SK-N-SH (cell line): ENCODE measurements at regions not wholly inside any gene's neighbourhood (a gene's known extent, or its start where the extent isn't known, plus 50 kb on each side); places are given as distances from the start of the nearest gene placed in this dataset.

Experiments used
- CTCF ChIA-PET: fragments of 300-600, 350-600 bp; formaldehyde crosslinking; extraction: SDS; loops from one replicate; lab custom pipeline; 2021; lab: Yijun Ruan, JAX
- POLR2A ChIA-PET: fragments of 350-600 bp; sonication (Branson Sonifier 250); formaldehyde crosslinking; extraction: SDS; loops from one replicate; lab custom pipeline; 2020; ENCODE audit warnings: antibody characterized with exemption, inconsistent platforms; lab: Yijun Ruan, JAX
- DNase-seq: peaks from one replicate; pipeline ENCODE4 v3.0.0; 2012
- H2AFZ ChIP-seq: fragments of 200-600 bp; sonication (generic); 2 replicates; pipeline ENCODE4 v1.8.1; 2016; ENCODE audit warnings: antibody characterized with exemption, mild to moderate bottlenecking, low read depth
- H3F3A ChIP-seq: fragments of 200-600 bp; sonication (generic); replicated peaks from 2 replicates; pipeline ENCODE3; 2016; ENCODE audit warnings: antibody characterized with exemption, mild to moderate bottlenecking; ENCODE audit not compliant: insufficient read depth
- H3K27ac ChIP-seq, 2 experiments: fragments of 200-500 bp in 1 of 2; fragments of 200-600 bp in 1 of 2; sonication (Bioruptor generic) in 1 of 2; sonication (generic), shearing (Covaris generic) in 1 of 2; 2 replicates each; pipeline versions ENCODE4 v1.5.1 to v1.6.1; 2014 to 2016; ENCODE audit warnings: low read depth in 2 of 2, inconsistent platforms in 1 of 2, low read length in 1 of 2, mild to moderate bottlenecking in 1 of 2, mixed read lengths in 1 of 2
- H3K27me3 ChIP-seq: fragments of 200-600 bp; sonication (generic), shearing (Covaris generic); 2 replicates; pipeline ENCODE4 v1.6.1; 2016; ENCODE audit warnings: mixed run types; ENCODE audit not compliant: insufficient read depth
- H3K36me3 ChIP-seq, 2 experiments: fragments of 200-500 bp in 1 of 2; fragments of 200-600 bp in 1 of 2; sonication (Bioruptor generic) in 1 of 2; sonication (generic) in 1 of 2; replicated peaks in 1 of 2; 2 replicates each; pipeline versions ENCODE3 to v1.5.1; 2014 to 2016; ENCODE audit warnings: low read length in 1 of 2, mild to moderate bottlenecking in 1 of 2; ENCODE audit not compliant: insufficient read depth in 2 of 2, control insufficient read depth in 1 of 2
- H3K4me1 ChIP-seq, 2 experiments: fragments of 200-500 bp in 1 of 2; fragments of 200-600 bp in 1 of 2; sonication (Bioruptor generic) in 1 of 2; sonication (generic), shearing (Covaris generic) in 1 of 2; 2 replicates each; pipeline versions ENCODE4 v1.5.1 to v1.6.1; 2014 to 2016; ENCODE audit warnings: low read depth in 1 of 2, low read length in 1 of 2, mixed run types in 1 of 2; ENCODE audit not compliant: insufficient read depth in 2 of 2, control insufficient read depth in 1 of 2
- H3K4me2 ChIP-seq: fragments of 200-600 bp; sonication (generic), shearing (Covaris generic); 2 replicates; pipeline ENCODE4 v1.6.1; 2017; ENCODE audit warnings: mixed run types
- H3K4me3 ChIP-seq, 2 experiments: fragments of 200-500 bp in 1 of 2; fragments of 200-600 bp in 1 of 2; sonication (Bioruptor generic) in 1 of 2; sonication (generic), shearing (Covaris generic) in 1 of 2; 2 replicates each; pipeline versions ENCODE4 v1.5.1 to v1.8.1; 2014 to 2016; ENCODE audit warnings: low read depth in 2 of 2, inconsistent platforms in 1 of 2, low read length in 1 of 2, mild to moderate bottlenecking in 1 of 2, mixed read lengths in 1 of 2, moderate library complexity in 1 of 2
- H3K79me2 ChIP-seq: fragments of 200-600 bp; sonication (generic); 2 replicates; pipeline ENCODE4 v1.8.1; 2017; ENCODE audit warnings: mild to moderate bottlenecking; ENCODE audit not compliant: insufficient read depth
- H3K9ac ChIP-seq: fragments of 200-600 bp; sonication (generic); 2 replicates; pipeline ENCODE4 v1.6.1; 2017; ENCODE audit warnings: mixed run types
- H3K9me2 ChIP-seq: fragments of 200-600 bp; sonication (generic); 2 replicates; pipeline ENCODE4 v1.6.1; 2017; ENCODE audit warnings: mixed run types
- H3K9me3 ChIP-seq: fragments of 200-600 bp; sonication (generic); 2 replicates; pipeline ENCODE4 v1.6.1; 2017; ENCODE audit warnings: mixed run types, mild to moderate bottlenecking, moderate library complexity
- H4K20me1 ChIP-seq: fragments of 200-600 bp; sonication (generic); 2 replicates; pipeline ENCODE4 v1.6.1; 2017; ENCODE audit warnings: mild to moderate bottlenecking, mixed run types; ENCODE audit not compliant: insufficient read depth
- CHD2 ChIP-seq: fragments of 150-350 bp; IDR thresholded peaks from 2 replicates; pipeline ENCODE4 v1.6.1; 2018; ENCODE audit warnings: low read length; ENCODE audit not compliant: partially characterized antibody
- FOXJ3 ChIP-seq: sonication (generic); formaldehyde crosslinking; IDR thresholded peaks from 2 replicates; pipeline ENCODE4 v1.5.1; 2020; ENCODE audit warnings: mild to moderate bottlenecking, missing genetic modification reagents
- GABPA ChIP-seq: IDR thresholded peaks from 2 replicates; pipeline ENCODE4 v1.4.0; 2012; ENCODE audit warnings: low read depth, mild to moderate bottlenecking
- JUND ChIP-seq: IDR thresholded peaks from 2 replicates; pipeline ENCODE4 v1.4.0; 2012
- MEF2A ChIP-seq: IDR thresholded peaks from 2 replicates; pipeline ENCODE4 v1.4.0; 2012; ENCODE audit warnings: low read depth, borderline replicate concordance
- PBX3 ChIP-seq: IDR thresholded peaks from 2 replicates; pipeline ENCODE4; 2012
- RAD21 ChIP-seq: IDR thresholded peaks from 2 replicates; pipeline ENCODE4 v1.6.1; 2012; ENCODE audit warnings: mild to moderate bottlenecking, low read length
- REST ChIP-seq: IDR thresholded peaks from 2 replicates; pipeline ENCODE4 v1.6.1; 2012; ENCODE audit warnings: mild to moderate bottlenecking, low read depth, low read length, moderate library complexity
- RFX5 ChIP-seq: IDR thresholded peaks from 2 replicates; pipeline ENCODE4 v1.6.1; 2012; ENCODE audit warnings: mild to moderate bottlenecking, improper control_type of control experiment, low read length
- SIN3A ChIP-seq: IDR thresholded peaks from 2 replicates; pipeline ENCODE4 v1.6.1; 2012; ENCODE audit warnings: low read depth, mild to moderate bottlenecking, low read length, moderate library complexity, borderline replicate concordance
- SMC3 ChIP-seq: IDR thresholded peaks from 2 replicates; pipeline ENCODE4 v1.6.1; 2012; ENCODE audit warnings: low read depth, low read length, improper control_type of control experiment
- TAF1 ChIP-seq: IDR thresholded peaks from 2 replicates; pipeline ENCODE4 v1.6.1; 2012; ENCODE audit warnings: low read depth, mild to moderate bottlenecking, low read length, moderate library complexity, borderline replicate concordance
- TEAD4 ChIP-seq: IDR thresholded peaks from 2 replicates; pipeline ENCODE4 v1.4.0; 2012; ENCODE audit warnings: mild to moderate bottlenecking, borderline replicate concordance; ENCODE audit not compliant: insufficient read depth
- USF2 ChIP-seq: fragments of 150-350 bp; IDR thresholded peaks from 2 replicates; pipeline ENCODE4 v1.6.1; 2017; ENCODE audit warnings: antibody characterized with exemption, low read length, low read depth, borderline replicate concordance
- YY1 ChIP-seq: IDR thresholded peaks from 2 replicates; pipeline ENCODE4 v1.4.0; 2012; ENCODE audit warnings: low read depth, mild to moderate bottlenecking
- ZBTB33 ChIP-seq: IDR thresholded peaks from 2 replicates; pipeline ENCODE4 v1.4.0; 2012; ENCODE audit warnings: low read depth, borderline replicate concordance
- WGBS: methylation state at CpG from one replicate; pipeline ENCODE4 v1.1.6; 2017; ENCODE audit warnings: low lambda C conversion rate; 5-methylcytosine and 5-hydroxymethylcytosine counted together

GRCh38 chr6:56399250-56399671 lies 151.9 kb upstream of the COL21A1 start:
- CTCF ChIA-PET = interaction anchor here (1.7 kb wide), 1 partner anchor 29 kb away, joined by 3 read pairs; no protein-coding TSS in a partner anchor
- TF ChIP-seq RAD21 (no peak), PBX3 (no peak), ZBTB33 (no peak), GABPA (no peak), TEAD4 (no peak)
- Histone ChIP-seq H3K9me2 (no peaks in the 10 kb centered on the region), H3K79me2 (no peaks in the 10 kb centered on the region; the same call in 1 of the 2 replicates), H3K9me3 (no peaks in the 10 kb centered on the region; the same call in 1 of the 2 replicates), H2AFZ (no peak overlapping the region), H3K4me2 (no peak overlapping the region), H3K36me3 (no peaks in the 10 kb centered on the region), H3K9ac (no peak overlapping the region), H4K20me1 (no peaks in the 10 kb centered on the region), H3K4me3 (no peak overlapping the region), H3K27ac (no peak overlapping the region), H3F3A (no peaks in the 10 kb centered on the region), H3K27me3 (no peaks in the 10 kb centered on the region), H3K4me1 (no peaks in the 10 kb centered on the region)
- POLR2A ChIA-PET = interaction anchor here (0.6 kb wide), 1 partner anchor 29 kb away, joined by 3 read pairs; no protein-coding TSS in a partner anchor
- DNase-seq = no peak
- WGBS = 67% methylated on average over 2 of the region's 2 CpGs

- Histone ChIP-seq H4K20me1 (no peaks in the 10 kb centered on the region), H3K27me3 (no peaks in the 10 kb centered on the region), H3K27ac (no peak overlapping the region), H3K4me3 (no peak overlapping the region), H3K79me2 (no peaks in the 10 kb centered on the region; the same call in 1 of the 2 replicates), H2AFZ (no peak overlapping the region), H3F3A (no peaks in the 10 kb centered on the region), H3K9me3 (no peaks in the 10 kb centered on the region; the same call in 1 of the 2 replicates), H3K4me2 (no peak overlapping the region), H3K36me3 (no peaks in the 10 kb centered on the region), H3K9ac (no peak overlapping the region), H3K9me2 (no peaks in the 10 kb centered on the region), H3K4me1 (no peaks in the 10 kb centered on the region)
- POLR2A ChIA-PET = no interaction called here
- DNase-seq = no peak
- WGBS = 85% methylated on average over 2 of the region's 2 CpGs
- TF ChIP-seq YY1 (no peak), RFX5 (no peak), SMC3 (no peak), USF2 (no peak), GABPA (no peak), JUND (no peak), MEF2A (no peak), TAF1 (no peak), FOXJ3 (no peak), SIN3A (no peak), CHD2 (no peak), RAD21 (no peak), REST (no peak), TEAD4 (no peak)
- CTCF ChIA-PET = interaction anchor here (1.3 to 1.7 kb wide), 2 partner anchors 26 to 174 kb away, joined by 3 read pairs; no protein-coding TSS in a partner anchor
Measured at GRCh38 chr6:56396435-56396834, 149.1 kb upstream of the COL21A1 start.
